ENCODE measurements at regions not wholly inside any gene's neighbourhood (a gene's known extent, or its start where the extent isn't known, plus 50 kb on each side); places are given as distances from the start of the nearest gene placed in this dataset.
"Not testable (repeated sequence)": the region's sequence is repeated elsewhere in the genome, so short reads cannot be mapped to it uniquely, and the experiment has no call there.

- FAIRE-seq; DNase-seq (ENCODE audit: extremely low spot score, insufficient read length, low read depth): not testable (repeated sequence)
Observed at GRCh38 chr15:20144333-20145036, 397.1 kb downstream of the GOLGA6L6 start.

- not testable (repeated sequence) for FAIRE-seq
Observed at GRCh38 chr15:20142906-20143305, 398.7 kb downstream of the GOLGA6L6 start.

GRCh38 chr15:20142410-20142809 lies 399.2 kb downstream of the GOLGA6L6 start:
- not testable (repeated sequence) for DNase-seq (ENCODE audit: extremely low spot score, insufficient read length, low read depth); FAIRE-seq

More at GRCh38 chr15:20142906-20143305, 398.7 kb downstream of the GOLGA6L6 start:
- DNase-seq (ENCODE audit: extremely low spot score, insufficient read length, low read depth): not testable (repeated sequence)

GRCh38 chr15:20124668-20125067 lies 416.9 kb downstream of the GOLGA6L6 start:
- FAIRE-seq; DNase-seq (ENCODE audit: extremely low spot score, insufficient read length, low read depth): not testable (repeated sequence)

- no peak for FAIRE-seq
Observed at GRCh38 chr15:20106026-20106425, 435.6 kb downstream of the GOLGA6L6 start.

GRCh38 chr15:20105011-20105990 lies 436.3 kb downstream of the GOLGA6L6 start:
- FAIRE-seq; DNase-seq (ENCODE audit: extremely low spot score, insufficient read length, low read depth): not testable (repeated sequence)

More at GRCh38 chr15:20106026-20106425, 435.6 kb downstream of the GOLGA6L6 start:
- DNase-seq (ENCODE audit: extremely low spot score, insufficient read length, low read depth): no peak

GRCh38 chr15:20104551-20104950 lies 437.0 kb downstream of the GOLGA6L6 start:
- DNase-seq (ENCODE audit: extremely low spot score, insufficient read length, low read depth); FAIRE-seq: not testable (repeated sequence)

GRCh38 chr15:20102862-20103261 lies 438.7 kb downstream of the GOLGA6L6 start:
- DNase-seq (ENCODE audit: extremely low spot score, insufficient read length, low read depth); FAIRE-seq: not testable (repeated sequence)

- not testable (repeated sequence) for DNase-seq (ENCODE audit: extremely low spot score, insufficient read length, low read depth); FAIRE-seq
Observed at GRCh38 chr15:20102209-20102608, 439.4 kb downstream of the GOLGA6L6 start.

GRCh38 chr15:20101281-20101680 lies 440.3 kb downstream of the GOLGA6L6 start:
- FAIRE-seq; DNase-seq (ENCODE audit: extremely low spot score, insufficient read length, low read depth): not testable (repeated sequence)

GRCh38 chr15:20100604-20101270 lies 440.9 kb downstream of the GOLGA6L6 start:
- FAIRE-seq: not testable (repeated sequence)

GRCh38 chr15:20095699-20096303 lies 445.8 kb downstream of the GOLGA6L6 start:
- FAIRE-seq; DNase-seq (ENCODE audit: extremely low spot score, insufficient read length, low read depth): not testable (repeated sequence)

More at GRCh38 chr15:20100604-20101270, 440.9 kb downstream of the GOLGA6L6 start:
- DNase-seq (ENCODE audit: extremely low spot score, insufficient read length, low read depth): not testable (repeated sequence)

- not testable (repeated sequence) for DNase-seq (ENCODE audit: extremely low spot score, insufficient read length, low read depth); FAIRE-seq
Observed at GRCh38 chr15:20089541-20089940, 452.1 kb downstream of the GOLGA6L6 start.

GRCh38 chr15:20084026-20084425 lies 457.6 kb downstream of the GOLGA6L6 start:
- not testable (repeated sequence) for FAIRE-seq; DNase-seq (ENCODE audit: extremely low spot score, insufficient read length, low read depth)

- FAIRE-seq: not testable (repeated sequence)
Observed at GRCh38 chr15:20074082-20074481, 467.5 kb downstream of the GOLGA6L6 start.

GRCh38 chr15:20069043-20069442 lies 472.6 kb downstream of the GOLGA6L6 start:
- DNase-seq (ENCODE audit: extremely low spot score, insufficient read length, low read depth): not testable (repeated sequence)

More at GRCh38 chr15:20074082-20074481, 467.5 kb downstream of the GOLGA6L6 start:
- not testable (repeated sequence) for DNase-seq (ENCODE audit: extremely low spot score, insufficient read length, low read depth)

GRCh38 chr15:20066173-20066572 lies 475.4 kb downstream of the GOLGA6L6 start:
- FAIRE-seq; DNase-seq (ENCODE audit: extremely low spot score, insufficient read length, low read depth): not testable (repeated sequence)

More at GRCh38 chr15:20069043-20069442, 472.6 kb downstream of the GOLGA6L6 start:
- not testable (repeated sequence) for FAIRE-seq

GRCh38 chr15:20065508-20065907 lies 476.1 kb downstream of the GOLGA6L6 start:
- DNase-seq (ENCODE audit: extremely low spot score, insufficient read length, low read depth); FAIRE-seq: not testable (repeated sequence)

- not testable (repeated sequence) for FAIRE-seq
Observed at GRCh38 chr15:20063167-20063566, 478.4 kb downstream of the GOLGA6L6 start.

More at GRCh38 chr15:20063167-20063566, 478.4 kb downstream of the GOLGA6L6 start:
- not testable (repeated sequence) for DNase-seq (ENCODE audit: extremely low spot score, insufficient read length, low read depth)

Data from GM18507 (cell line).